ENCODE measurements at regions not wholly inside any gene's neighbourhood (a gene's known extent, or its start where the extent isn't known, plus 50 kb on each side); places are given as distances from the start of the nearest gene placed in this dataset.
"Not testable (repeated sequence)": the region's sequence is repeated elsewhere in the genome, so short reads cannot be mapped to it uniquely, and the experiment has no call there.

DNA sequence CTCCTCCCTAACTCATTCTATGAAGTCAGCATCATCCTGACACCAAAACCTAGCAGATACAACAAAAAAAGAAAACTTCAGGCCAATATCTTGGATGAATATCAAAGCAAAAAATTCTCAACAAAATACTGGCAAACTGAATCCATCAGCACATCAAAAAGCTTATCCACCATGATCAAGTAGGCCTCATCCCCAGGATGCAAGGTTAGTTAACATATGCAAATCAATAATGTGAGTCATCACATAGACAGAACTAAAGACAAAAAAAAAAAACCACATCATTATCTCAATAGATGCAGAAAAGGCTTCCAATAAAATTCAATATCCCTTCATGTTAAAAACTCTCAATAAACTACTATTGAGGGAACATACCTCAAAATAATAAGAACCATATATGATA is 306.8 kb upstream of the TMC3 start:
- no peak for DNase-seq (ENCODE audit: low spot score)
- intact Hi-C loops (cut with DNase I): no loop called here

DNA sequence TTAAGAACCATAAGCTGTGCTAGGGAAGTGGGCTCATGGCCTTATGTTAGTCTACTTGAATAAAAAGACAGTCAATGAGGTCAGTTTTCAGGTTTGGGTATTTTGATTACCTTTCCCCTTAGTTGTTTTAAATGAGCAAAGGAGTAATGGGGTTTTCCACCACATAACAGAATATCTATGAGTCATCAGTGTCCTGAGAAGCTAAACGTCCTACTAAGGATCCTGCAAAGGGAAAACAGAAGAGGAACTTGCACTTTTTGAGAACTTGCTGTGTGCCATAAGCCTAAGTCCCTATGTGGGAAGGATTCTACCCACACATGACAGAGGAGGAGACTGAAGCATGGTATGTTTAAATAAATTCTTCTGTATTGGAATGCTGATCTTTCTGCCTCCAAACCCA is 292.8 kb upstream of the TMC3 start:
- intact Hi-C loops (cut with DNase I): no loop called here
- no peak for DNase-seq (ENCODE audit: low spot score)

DNA sequence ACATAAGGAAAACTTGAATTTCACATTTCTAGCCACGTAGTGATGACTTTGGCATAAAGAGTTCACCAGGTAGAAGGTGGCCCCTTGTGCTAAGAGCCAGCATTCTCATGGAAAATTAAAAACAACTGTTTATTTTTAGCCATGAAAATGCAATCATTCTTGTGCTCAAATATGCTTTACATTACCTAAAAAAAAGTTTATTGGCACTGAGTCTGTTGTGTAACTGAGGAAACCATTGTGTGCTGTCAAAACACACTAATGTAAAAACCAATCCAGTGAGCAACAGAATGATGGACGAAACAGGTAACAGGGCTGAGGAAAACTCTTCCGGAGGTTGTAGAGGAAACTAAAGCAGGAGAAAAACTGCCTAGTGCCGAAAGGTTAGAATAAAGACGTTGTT is 287.0 kb upstream of the TMC3 start:
- DNase-seq (ENCODE audit: low spot score): no peak
- intact Hi-C loops (cut with DNase I): no loop called here

DNA sequence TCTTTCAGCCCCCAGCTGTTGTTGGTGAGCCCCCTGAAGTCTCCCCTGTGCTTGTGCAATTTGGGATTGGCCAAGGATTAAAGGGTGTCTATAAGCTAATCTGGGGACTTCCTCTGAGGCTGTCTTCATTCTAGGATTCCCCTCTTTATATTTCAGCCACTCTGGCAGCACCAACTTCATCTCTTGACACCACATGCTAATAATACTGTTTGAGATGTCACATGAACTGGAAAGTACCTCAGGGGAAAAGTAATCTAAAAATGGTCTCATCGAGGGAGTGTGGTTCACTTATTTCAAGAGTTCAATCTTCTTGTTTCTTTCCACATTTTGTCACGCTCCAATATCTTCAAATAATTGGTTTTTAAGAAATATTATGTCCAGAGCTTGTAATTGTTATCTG is 279.2 kb upstream of the TMC3 start:
- DNase-seq (ENCODE audit: low spot score): no peak
- intact Hi-C loops (cut with DNase I): no loop called here

DNA sequence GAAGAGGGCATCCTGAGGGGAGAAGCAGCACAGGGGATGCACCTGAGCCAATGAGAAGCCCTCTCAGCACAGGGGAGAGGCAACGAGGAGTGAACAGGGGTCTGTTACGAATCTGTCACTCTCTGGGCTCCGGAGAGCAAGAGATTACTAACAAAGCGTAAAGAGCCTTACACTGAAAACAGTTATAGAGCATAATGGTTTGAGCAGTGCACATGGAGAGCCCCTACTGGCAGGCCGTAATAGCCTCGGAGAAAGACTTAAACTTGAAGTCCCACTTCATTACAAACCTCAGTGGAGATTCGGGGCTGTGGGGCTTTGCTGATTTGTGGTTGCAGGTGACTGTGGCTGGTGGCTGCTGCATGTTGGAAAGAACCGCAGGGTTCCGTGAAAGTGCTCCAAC is 271.5 kb upstream of the TMC3 start:
- intact Hi-C loops (cut with DNase I): no loop called here
- no peak for DNase-seq (ENCODE audit: low spot score)

DNA sequence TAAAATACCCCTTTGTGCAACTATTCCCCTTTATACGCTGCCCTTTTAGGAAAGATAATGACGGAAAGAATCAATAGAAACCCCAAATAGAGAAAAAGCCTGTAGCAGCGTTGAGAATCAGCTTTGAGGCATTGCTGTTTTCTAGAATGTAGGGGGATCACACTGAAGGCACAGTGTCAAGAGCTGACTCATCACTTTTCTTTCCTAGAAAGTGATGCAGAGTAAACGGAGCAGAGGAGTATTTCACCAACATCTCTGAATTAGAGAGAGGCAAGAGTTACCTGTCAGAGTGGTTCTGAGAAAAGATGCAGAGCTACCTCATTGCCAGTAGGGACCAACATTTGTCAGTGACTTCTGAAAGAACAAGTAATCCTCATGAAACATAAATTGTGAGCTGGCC is 269.8 kb upstream of the TMC3 start:
- intact Hi-C loops (cut with DNase I): no loop called here

DNA sequence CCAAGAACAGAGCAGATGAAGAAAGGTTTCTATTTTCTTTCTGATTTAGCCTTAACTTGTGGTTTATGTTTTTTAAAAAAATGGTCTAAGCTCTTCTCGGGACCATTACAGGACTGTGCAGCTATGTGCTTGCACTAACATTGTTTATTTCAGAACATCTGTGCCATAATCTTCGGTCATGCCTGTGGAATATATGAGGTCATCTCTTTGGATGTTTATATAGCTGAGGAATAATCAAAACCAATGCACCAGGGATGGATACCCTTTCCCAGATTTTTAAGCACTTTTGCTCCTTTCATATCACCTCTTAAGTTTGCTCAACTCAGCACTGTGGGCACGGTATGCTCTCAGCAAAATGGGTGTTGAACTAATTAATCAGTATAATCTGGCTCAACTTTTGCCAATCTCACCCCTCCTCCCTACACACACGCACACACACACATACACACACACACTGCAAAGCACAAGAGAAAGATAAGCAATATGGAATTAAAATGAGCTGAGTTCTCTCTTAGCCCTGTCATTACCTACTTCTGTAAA is 268.5 kb upstream of the TMC3 start:
- DNase-seq (ENCODE audit: low spot score): no peak
- intact Hi-C loops (cut with DNase I): no loop called here

More for the DNA sequence above, 269.8 kb upstream of the TMC3 start:
- no peak for DNase-seq (ENCODE audit: low spot score)

DNA sequence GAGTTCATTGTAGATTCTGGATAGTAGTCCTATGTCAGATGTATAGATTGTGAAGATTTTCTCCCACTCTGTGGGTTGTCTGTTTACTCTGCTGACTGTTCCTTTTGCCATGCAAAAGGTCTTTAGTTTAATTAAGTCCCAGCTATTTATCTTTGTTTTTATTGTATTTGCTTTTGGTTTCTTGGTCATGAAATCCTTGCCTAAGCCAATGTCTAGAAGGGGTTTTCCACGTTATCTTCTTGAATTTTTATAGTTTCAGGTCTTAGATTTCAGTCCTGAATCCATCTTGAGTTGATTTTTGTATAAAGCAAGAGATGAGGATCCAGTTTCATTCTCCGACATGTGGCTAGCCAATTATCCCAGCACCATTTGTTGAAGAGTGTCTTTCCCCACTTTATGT is 262.1 kb upstream of the TMC3 start:
- DNase-seq (ENCODE audit: low spot score); intact Hi-C loops (cut with DNase I): not testable (repeated sequence)

DNA sequence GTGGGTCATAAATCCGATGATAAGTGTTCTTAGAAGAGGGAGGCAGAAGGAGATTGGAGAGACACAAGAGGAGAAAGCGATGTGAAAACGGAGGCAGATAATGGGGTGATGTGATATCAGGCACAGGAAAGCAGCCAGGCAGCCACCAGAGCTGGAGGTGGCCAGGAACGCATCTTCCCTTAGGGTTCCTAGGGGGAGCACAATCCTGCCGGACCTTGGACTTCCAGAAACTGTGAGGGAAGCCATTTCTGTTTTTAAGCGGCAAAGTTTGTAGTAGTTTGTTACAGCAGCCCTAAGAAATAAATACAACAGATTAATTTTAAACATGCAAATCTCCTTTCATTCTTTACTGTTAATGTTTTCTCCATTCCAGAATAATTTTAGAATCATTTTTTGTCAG is 259.9 kb upstream of the TMC3 start:
- intact Hi-C loops (cut with DNase I): no loop called here

DNA sequence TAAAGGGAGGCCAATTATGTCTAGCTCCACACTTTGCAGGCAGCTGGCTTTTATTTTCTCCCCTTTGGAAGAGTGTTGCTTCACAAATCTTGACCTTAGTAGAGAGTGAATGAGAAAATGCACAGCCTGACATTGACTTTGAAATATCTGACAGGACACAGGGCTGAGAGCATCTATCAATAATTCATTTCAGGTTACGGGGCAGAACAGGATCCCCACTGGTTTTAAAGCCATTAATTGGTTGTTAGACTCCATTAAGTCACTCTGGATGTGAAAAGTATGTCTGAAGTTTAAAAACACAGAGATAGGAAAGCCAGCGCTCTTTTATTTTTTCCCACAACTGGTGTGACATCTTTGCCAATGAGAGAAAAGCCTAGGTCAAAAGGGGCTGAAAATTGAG is 251.9 kb upstream of the TMC3 start:
- no peak for DNase-seq (ENCODE audit: low spot score)
- intact Hi-C loops (cut with DNase I): no loop called here

More for the DNA sequence above, 259.9 kb upstream of the TMC3 start:
- DNase-seq (ENCODE audit: low spot score): no peak

DNA sequence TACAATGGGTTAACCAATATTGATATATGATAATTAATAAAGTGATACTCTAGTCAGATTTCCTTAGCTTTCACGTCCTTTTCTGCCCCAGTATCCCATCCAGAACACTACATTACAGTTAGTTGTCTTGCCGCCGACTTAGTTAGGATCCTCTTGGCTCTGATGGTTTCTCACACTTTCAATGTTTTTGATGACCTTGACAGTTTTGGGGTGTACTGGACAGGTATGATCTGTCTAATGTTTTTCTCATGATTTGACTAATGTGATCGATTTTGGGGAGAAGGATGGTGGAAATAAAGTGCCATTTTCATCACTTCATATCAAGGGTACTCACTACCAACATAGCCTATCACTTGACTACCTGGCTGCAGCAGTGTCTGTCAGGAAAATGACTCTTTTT is 245.0 kb upstream of the TMC3 start:
- DNase-seq (ENCODE audit: low spot score): no peak
- intact Hi-C loops (cut with DNase I): no loop called here

DNA sequence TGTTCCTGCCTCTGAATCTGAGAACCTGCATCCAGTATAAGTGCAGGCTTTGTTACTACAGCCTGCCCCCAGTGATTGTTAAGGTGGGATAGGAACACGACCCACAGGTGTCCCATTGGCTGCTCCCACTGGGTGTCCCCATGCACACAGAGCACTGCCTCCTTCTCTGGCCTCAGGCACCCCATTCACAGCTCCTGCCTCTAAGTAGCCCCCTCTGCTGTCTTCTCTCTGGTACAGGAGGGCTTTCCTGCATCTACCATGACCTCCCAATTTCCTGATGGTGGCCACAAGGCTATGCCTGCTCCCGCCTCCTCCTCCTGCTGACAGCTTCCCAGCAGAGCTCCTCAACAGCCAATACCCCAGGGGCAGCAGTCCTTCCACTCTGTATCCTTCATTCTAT is 238.6 kb upstream of the TMC3 start:
- intact Hi-C loops (cut with DNase I): no loop called here
- DNase-seq (ENCODE audit: low spot score): no peak

DNA sequence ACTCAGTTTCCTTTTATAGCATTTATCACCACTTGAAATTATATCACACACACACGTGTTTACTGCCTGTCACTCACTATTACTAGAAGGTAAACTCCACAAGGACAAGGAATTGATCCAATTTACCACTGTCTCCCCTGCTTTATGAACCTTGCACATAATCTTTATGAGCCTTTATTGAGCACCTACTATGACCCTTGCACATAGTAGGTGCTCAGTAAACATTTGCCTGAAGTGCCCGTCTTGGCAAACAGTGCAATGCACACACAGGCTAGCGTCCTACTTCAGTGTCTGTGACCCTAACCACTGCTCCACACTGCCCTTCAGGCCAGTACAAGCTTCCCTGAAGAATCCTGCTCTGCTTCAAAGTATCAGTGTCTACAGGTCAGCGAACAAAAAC is 237.7 kb upstream of the TMC3 start:
- intact Hi-C loops (cut with DNase I): no loop called here
- DNase-seq (ENCODE audit: low spot score): no peak

DNA sequence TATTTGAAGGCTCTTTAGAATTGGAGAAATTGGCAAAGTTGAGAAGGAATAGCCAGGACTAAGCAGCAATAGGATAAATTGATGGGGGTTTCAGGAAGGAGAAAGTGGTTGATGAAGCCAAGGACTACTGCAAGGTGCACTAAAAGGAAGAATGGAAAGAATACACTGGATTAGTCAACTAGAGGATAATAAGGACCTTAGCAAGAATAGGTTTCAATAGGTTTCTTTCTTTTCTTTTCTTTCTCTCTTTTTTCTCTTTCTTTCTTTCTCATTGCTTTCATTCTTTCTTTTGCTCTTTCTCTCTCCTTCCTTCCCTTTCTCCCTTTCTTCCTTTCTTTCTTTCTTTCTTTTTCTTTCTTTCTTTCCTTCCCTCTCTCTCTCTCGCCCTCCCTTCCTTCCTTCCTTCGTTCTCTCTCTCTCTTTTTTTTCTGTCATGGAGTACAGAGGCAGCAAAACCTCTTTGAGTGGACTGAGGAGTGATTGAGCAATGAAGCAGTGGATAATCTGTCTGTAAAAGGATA is 234.4 kb upstream of the TMC3 start:
- intact Hi-C loops (cut with DNase I): no loop called here
- no peak for DNase-seq (ENCODE audit: low spot score)

DNA sequence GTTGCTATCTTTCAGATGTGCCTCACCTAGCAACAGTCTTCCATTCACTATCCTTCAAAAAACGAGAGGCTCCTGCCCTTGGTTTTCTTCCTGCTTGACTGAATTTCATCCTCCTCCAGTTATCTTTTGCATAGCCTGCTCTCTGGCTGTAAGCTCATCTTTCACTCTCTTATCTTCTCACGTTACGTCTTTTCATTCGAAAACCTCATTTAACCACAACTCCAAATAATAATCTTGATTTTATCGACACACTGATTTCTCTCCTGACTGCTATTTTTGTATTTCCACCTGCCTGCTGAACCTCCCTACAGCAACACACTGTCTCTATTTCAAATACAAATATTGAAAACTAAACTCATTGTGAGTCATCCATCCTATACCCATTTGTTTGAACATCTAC is 230.7 kb upstream of the TMC3 start:
- intact Hi-C loops (cut with DNase I): no loop called here
- no peak for DNase-seq (ENCODE audit: low spot score)

DNA sequence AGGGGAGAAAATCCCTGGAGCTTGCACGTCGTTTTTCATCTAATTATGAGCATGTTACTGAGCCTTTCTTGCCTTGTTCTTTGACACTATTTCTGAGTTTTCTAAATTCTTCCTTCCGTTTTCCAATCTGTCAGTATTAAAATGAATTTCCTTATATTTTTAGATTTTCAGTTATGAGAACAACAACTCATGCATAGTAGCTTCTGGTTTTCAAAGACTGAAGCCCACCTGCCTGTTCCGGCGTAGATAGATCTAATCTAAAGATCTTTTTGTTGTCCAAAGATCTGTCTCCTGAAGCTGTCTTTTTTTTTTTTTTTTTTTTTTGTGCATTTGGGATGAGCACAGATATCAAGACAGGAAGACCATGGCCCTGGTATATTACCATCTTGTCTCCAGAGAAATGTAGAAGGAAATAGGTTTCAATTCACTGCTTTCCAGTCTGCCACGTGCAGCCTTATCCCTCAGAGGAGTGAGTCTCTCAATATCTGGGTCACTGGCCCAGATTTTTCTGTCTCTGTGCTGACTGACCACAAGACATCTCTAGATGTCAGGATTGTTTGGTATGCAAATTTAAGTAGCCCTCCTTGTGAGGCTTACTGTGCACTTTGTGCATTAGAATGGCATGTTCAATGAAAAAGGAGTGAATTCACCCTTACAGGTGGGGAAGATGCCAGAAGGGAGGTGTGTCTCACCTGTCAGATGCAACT is 222.3 kb upstream of the TMC3 start:
- intact Hi-C loops (cut with DNase I): no loop called here
- no peak for DNase-seq (ENCODE audit: low spot score)

DNA sequence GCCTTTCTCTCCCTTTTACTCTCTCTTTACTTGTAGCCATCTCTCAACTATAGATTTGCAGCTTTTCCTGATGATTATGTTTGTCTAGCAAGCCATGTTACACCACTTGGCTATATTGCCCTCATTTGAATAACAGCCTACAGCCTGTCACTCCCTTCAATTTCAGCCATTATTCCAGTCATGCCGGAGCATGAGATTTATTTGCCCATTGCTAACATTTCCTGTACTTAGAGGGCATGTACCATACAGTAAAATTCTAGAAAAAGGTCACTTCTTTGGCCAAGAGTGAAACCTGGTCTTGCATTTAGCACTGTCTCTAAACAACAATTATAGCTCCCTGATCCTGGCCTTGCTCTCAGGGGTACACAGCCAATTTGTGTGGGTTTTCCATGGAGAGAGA is 221.7 kb upstream of the TMC3 start:
- no peak for DNase-seq (ENCODE audit: low spot score)
- intact Hi-C loops (cut with DNase I): no loop called here

DNA sequence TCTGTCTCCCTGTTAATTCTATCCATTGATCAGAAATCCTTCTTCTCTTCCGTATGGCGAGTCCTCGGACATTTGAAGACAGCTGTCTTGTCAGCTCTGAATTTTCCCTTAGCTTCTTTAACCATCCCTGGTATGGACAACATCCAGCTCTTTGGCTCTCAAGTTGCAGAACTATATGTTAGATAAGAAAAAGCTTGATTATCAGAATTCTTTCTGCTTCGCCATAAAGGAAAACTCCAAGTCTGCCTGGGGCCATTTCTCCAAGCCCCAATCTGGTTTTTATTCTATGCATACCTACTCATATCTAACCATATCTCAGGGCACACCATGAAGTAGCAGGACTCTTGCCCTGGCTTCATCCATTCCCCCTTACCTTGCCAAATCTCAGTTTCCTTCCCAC is 215.7 kb upstream of the TMC3 start:
- no peak for DNase-seq (ENCODE audit: low spot score)
- intact Hi-C loops (cut with DNase I): no loop called here

DNA sequence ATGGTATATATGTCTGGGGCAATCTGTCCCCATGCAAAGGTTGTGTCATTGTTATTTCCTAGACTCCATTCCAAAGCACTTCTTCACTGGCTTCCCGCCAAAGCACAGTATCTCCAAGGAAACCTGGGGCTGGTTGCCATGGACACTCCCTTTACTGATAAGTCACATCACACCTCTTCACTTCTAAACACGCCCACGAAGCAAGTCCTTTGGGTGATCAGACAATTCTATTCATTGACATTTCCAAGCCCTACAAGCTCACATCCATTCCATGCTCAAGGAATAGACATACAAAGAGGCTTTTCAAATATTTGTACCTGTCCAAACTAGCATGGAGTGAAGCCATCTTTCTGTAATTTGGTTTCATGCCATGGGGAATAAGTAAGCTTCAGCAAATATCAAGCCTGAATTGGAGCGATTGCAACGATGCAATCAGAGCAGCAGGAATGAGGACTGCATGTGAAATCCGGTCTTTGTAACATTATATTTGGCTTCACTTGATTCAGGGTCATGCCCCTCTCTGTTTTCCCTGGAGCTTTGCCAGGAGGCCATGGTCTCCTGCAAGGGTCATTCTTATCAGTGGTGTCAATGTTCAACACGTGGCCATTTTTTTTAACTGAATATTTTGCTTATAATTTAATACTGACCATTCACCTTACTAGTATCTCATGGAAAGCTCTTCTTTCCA is 201.6 kb upstream of the TMC3 start:
- intact Hi-C loops (cut with DNase I): no loop called here
- DNase-seq (ENCODE audit: low spot score): no peak

DNA sequence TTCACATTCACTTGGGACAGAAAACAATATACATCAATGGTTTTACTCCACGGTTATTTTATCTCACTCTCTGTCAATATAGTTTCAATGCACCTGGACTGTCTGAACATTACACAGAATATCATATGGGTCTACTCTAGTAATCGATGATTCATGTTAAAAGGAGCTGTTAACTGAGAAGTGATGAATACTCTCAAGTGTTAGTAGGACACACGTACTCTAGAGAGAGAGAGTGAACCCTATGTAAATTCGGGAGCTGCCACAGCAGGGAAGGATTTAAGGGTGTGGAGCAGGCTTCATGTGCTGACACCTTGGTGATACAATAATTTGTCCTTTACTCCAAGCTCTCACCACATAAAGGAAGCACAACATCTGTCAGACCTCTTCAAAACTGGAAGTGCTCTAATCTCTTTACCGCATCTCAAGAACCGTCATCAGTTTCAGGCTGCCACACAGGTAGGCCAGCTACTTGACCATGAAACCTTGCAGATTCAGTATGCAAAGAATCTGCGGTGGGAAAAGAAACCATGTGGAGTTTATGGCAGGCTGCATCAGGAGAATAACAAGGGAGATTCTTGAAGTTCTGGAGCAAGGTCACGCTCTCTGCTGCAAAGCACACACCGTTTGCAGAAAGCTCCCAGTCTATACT is 199.2 kb upstream of the TMC3 start:
- intact Hi-C loops (cut with DNase I): no loop called here

More for the DNA sequence above, 199.2 kb upstream of the TMC3 start:
- no peak for DNase-seq (ENCODE audit: low spot score)

Data from posterior vena cava (tissue), 2 donors.